SK-N-SH treated with all-trans-retinoic acid at 6 μM for 48 hours (cell line): ENCODE measurements at regions not wholly inside any gene's neighbourhood (a gene's known extent, or its start where the extent isn't known, plus 50 kb on each side); places are given as distances from the start of the nearest gene placed in this dataset.

Source experiments
- BACH2 ChIP-seq: fragments of 250-450 bp; sonication (Bioruptor Pico); IDR thresholded peaks from 2 replicates; pipeline ENCODE4 v1.9.0; 2021; ENCODE audit warnings: mild to moderate bottlenecking, borderline replicate concordance
- CSDC2 ChIP-seq: fragments of 250-450 bp; sonication (Bioruptor Pico); IDR thresholded peaks from 2 replicates; pipeline ENCODE4 v1.5.0; 2020; ENCODE audit warnings: mild to moderate bottlenecking, moderate library complexity
- PPARA ChIP-seq: fragments of 250-450 bp; sonication (Bioruptor Pico); IDR thresholded peaks from 2 replicates; pipeline ENCODE4 v1.5.0; 2020; ENCODE audit warnings: mild to moderate bottlenecking, borderline replicate concordance
- RARB ChIP-seq: fragments of 250-450 bp; sonication (Bioruptor Pico); IDR thresholded peaks from 2 replicates; pipeline ENCODE4 v1.8.0; 2021; ENCODE audit warnings: mild to moderate bottlenecking, moderate library complexity
- ZFP3 ChIP-seq: fragments of 250-450 bp; sonication (Bioruptor Pico); IDR thresholded peaks from 2 replicates; pipeline ENCODE4 v1.5.0; 2020; ENCODE audit warnings: mild to moderate bottlenecking, moderate library complexity
- ZFP30 ChIP-seq: fragments of 450-650 bp; formaldehyde crosslinking; IDR thresholded peaks from 2 replicates; pipeline ENCODE4 v1.5.0; 2022; ENCODE audit warnings: mild to moderate bottlenecking, moderate library complexity
- ZNF565 ChIP-seq: fragments of 450-650 bp; formaldehyde crosslinking; conservative IDR thresholded peaks from 2 replicates; pipeline ENCODE4 v1.5.0; 2020; ENCODE audit warnings: low read depth, mild to moderate bottlenecking, moderate library complexity
- TF ChIP-seq, protein P1 (sequence below): fragments of 250-450 bp; sonication (Bioruptor Pico); IDR thresholded peaks from 2 replicates; pipeline ENCODE4 v1.5.1; 2021; ENCODE audit warnings: mild to moderate bottlenecking, moderate library complexity
- TF ChIP-seq, protein P2 (sequence below): fragments of 250-450 bp; sonication (Bioruptor Pico); IDR thresholded peaks from 2 replicates; pipeline ENCODE4 v1.8.0; 2020; ENCODE audit warnings: mild to moderate bottlenecking, moderate library complexity, borderline replicate concordance

- TF ChIP-seq BACH2 (CRISPR knock-in tag) (no peak), ZFP3 (CRISPR knock-in tag) (no peak), PPARA (CRISPR knock-in tag) (no peak), CSDC2 (CRISPR knock-in tag) (no peak), ZFP30 (CRISPR knock-in tag) (no peak), ZNF565 (no peak), RARB (CRISPR knock-in tag) (no peak)
- TF ChIP-seq, protein P1, sequence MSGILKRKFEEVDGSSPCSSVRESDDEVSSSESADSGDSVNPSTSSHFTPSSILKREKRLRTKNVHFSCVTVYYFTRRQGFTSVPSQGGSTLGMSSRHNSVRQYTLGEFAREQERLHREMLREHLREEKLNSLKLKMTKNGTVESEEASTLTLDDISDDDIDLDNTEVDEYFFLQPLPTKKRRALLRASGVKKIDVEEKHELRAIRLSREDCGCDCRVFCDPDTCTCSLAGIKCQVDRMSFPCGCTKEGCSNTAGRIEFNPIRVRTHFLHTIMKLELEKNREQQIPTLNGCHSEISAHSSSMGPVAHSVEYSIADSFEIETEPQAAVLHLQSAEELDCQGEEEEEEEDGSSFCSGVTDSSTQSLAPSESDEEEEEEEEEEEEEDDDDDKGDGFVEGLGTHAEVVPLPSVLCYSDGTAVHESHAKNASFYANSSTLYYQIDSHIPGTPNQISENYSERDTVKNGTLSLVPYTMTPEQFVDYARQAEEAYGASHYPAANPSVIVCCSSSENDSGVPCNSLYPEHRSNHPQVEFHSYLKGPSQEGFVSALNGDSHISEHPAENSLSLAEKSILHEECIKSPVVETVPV (CRISPR knock-in tag), result no peak
- TF ChIP-seq, protein P2, sequence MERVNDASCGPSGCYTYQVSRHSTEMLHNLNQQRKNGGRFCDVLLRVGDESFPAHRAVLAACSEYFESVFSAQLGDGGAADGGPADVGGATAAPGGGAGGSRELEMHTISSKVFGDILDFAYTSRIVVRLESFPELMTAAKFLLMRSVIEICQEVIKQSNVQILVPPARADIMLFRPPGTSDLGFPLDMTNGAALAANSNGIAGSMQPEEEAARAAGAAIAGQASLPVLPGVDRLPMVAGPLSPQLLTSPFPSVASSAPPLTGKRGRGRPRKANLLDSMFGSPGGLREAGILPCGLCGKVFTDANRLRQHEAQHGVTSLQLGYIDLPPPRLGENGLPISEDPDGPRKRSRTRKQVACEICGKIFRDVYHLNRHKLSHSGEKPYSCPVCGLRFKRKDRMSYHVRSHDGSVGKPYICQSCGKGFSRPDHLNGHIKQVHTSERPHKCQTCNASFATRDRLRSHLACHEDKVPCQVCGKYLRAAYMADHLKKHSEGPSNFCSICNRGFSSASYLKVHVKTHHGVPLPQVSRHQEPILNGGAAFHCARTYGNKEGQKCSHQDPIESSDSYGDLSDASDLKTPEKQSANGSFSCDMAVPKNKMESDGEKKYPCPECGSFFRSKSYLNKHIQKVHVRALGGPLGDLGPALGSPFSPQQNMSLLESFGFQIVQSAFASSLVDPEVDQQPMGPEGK, result no peak
Observed at GRCh38 chr10:111774486-111774885, 409.1 kb downstream of the GPAM start.
